Embryonic facial prominence (tissue), 1 donor: ENCODE measurements at regions not wholly inside any gene's neighbourhood (a gene's known extent, or its start where the extent isn't known, plus 50 kb on each side); places are given as distances from the start of the nearest gene placed in this dataset.

ENCODE experiments used
- DNase-seq: peaks from one replicate; pipeline ENCODE4 v3.0.0-alpha.2; 2016; ENCODE audit errors: extremely low spot score

DNA sequence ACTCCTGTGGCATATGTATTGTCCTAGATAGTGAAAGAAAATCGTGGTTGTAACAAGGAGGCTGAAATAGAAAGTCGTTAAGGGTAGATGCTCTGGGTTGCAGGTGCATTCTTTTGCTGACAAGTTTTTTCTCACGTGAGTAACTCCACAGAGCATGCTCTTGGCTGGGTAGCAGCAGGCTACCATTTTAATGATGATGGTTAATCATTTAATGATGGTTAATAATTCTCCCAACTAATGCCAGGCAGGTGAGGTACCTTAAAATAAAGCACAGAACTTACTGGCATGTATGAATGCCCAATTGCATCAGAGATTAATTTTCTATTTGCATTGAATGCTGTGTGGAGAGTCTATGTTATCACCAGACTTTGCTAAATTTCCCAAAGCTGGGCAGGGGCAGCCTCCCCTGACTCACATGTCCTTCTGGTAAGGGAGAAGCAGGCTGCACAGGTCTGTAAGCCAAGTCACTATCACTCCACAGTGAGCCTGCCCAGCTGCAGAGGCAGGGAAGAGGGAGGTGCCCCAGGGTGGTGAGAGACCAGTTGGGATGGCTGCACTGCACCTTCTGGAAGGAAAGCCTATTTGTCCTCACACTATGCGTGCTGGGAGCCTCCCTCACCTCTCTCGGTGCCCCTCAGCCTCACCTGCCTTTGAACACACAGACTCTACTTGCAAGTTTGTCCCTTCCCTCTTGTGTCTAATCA lies 287.0 kb upstream of the IGFBP3 start:
- no peak for DNase-seq

DNA sequence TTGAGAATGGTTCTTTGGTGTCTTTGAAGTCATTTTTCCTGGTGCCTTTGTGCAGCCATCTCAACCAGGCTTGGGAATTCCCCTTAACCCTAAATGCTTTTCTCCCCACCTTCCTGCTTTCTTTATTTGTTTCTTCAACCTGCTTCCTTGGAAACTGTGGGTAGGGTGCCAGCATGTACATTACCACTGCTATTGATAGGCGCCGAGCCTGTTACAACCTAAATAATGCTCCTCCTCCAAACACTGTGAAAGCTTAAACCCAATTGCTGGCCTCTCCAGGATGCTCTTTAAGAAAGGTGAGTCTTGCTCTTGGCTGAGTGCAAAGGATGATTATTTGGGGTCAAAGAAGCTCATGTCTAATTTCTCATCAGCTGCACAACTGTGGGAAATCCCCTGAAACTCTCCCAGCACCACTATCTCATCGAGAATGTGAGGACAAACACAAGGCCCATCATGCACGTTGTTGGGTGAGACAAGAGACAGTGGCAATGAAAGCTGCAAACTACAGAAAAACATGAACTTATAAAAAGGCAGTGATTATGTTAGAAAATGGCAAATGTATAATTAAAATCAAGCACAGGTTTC lies 285.5 kb upstream of the IGFBP3 start:
- no peak for DNase-seq

DNA sequence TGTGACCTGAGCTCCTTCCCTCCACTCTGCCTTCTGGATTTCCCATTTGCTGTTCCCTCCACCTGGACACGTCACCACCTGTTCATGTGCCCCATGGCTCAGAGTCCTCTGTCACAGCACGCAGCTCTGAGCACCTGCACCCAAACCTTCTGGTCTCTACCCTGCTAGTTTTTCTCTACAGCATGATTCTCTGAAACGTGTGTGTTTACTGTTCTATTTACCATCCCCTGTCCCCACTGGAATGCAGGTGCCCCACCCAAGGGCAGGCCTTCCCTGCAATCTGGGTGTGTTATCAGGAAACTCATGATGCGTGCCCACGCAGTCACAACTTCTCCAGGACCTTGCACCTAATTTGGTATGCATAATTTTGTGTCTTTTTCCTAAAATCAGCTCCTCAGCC lies 284.4 kb upstream of the IGFBP3 start:
- no peak for DNase-seq

- DNase-seq = no peak
These were observed 282.9 kb upstream of the IGFBP3 start for GRCh38 chr7:46203926-46204325.

DNA sequence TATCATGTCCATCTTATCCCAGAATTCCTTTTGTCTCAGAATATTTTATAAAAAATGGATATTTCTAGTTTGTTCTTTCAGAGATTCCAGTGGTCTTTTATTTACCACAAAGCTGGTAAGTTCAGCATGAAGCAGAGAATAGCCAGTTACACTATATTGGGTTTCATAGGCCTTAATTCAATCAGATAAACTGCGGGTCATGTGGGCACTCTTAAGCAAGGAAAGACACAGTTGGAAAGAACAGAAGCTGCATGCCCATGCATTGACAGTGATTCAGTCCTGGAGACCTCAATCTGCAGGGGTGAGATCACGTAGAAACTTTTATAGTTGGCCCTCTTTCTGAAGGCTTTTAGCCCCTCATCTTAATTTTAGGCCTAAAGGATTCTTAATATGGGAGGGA lies 281.3 kb upstream of the IGFBP3 start:
- DNase-seq = no peak

DNA sequence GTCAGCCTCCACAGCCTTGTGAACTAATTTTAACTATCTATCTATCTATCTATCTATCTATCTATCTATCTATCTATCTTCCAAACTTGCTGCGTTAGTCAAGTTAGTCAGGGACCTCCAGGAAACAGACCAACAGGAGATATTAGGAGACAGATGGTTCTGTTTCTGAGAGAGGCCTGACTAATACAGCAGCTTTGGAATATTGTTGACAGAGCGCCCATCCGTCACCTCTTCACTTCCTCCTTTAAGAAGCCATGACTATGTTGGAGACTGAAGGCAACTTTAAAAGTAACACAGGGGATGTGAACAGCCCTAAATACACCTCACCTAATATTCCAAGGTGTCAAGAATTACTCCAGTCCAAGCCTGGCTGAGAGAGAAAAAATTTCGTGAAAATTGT lies 280.9 kb upstream of the IGFBP3 start:
- DNase-seq = no peak

- no peak for DNase-seq
These were observed 277.6 kb upstream of the IGFBP3 start for GRCh38 chr7:46198701-46199100.

- DNase-seq = no peak
These were observed 276.9 kb upstream of the IGFBP3 start for GRCh38 chr7:46197785-46198540.

DNA sequence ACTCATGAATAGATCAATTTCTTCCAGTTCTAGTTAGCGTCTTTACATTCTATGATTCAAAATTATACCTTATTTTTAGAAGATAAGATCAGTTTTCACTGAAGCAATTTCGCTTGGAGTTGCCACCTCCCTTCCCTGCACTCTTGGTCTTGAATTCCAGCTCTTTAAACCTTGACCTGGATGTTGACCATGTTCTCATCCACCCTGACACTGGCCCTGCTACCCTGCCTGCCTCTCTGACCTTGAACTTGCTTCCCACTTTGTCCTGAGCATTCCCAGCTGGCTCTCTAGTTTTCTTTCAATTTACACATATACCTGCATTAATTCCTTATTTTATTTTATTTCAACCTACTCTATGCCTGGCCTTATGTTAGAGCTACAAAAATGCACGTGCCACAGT lies 274.9 kb upstream of the IGFBP3 start:
- no peak for DNase-seq

DNA sequence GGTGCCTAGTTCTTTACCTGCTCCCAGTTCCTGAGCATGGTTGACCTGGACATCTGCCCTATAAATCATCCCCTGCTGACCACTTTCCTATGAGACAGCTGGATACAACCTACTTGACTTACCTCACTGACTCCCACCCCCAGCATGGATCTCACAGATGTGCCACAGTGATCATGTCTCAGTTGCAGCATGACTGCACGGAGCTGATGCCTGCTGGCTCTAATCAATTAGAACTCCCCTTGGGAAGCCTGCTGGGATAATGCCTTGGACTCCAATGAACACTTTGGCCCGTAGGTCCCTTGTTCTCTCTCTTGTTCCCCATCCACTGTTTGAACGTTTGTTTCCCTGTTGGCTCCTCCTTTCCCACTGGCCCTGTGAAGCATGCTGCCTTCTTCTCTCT lies 271.2 kb upstream of the IGFBP3 start:
- DNase-seq = no peak

- DNase-seq = no peak
These were observed 270.7 kb upstream of the IGFBP3 start for GRCh38 chr7:46191776-46192175.

- no peak for DNase-seq
These were observed 270.2 kb upstream of the IGFBP3 start for GRCh38 chr7:46191296-46191695.

- no peak for DNase-seq
These were observed 268.3 kb upstream of the IGFBP3 start for GRCh38 chr7:46189255-46189790.

DNA sequence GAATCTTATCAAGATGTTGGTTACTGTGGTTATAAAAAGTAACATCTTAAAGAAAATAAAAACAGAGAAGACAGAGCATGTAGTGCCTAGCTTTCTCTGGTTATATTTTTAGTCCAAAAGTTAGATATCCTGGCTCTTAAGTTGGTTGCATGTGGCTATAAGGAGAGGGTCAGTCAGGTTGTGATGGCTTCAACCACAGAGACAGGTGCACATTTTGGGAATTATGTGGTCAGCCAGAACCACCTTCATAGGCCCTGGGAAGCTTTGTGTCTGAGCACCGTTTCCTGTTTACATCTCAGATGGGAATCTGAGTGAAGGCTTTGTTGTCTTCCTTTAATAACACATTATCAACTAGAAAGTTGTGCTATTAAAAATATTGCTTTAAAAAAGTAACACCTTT lies 265.1 kb upstream of the IGFBP3 start:
- no peak for DNase-seq

- DNase-seq = no peak
These were observed 258.1 kb upstream of the IGFBP3 start for GRCh38 chr7:46179061-46179610.

GRCh38 chr7:46178661-46179060 lies 257.6 kb upstream of the IGFBP3 start:
- no peak for DNase-seq

- DNase-seq = no peak
These were observed 256.7 kb upstream of the IGFBP3 start for GRCh38 chr7:46177821-46178220.

- DNase-seq = no peak
These were observed 254.1 kb upstream of the IGFBP3 start for GRCh38 chr7:46175221-46175620.

- no peak for DNase-seq
These were observed 253.1 kb upstream of the IGFBP3 start for GRCh38 chr7:46174196-46174580.

DNA sequence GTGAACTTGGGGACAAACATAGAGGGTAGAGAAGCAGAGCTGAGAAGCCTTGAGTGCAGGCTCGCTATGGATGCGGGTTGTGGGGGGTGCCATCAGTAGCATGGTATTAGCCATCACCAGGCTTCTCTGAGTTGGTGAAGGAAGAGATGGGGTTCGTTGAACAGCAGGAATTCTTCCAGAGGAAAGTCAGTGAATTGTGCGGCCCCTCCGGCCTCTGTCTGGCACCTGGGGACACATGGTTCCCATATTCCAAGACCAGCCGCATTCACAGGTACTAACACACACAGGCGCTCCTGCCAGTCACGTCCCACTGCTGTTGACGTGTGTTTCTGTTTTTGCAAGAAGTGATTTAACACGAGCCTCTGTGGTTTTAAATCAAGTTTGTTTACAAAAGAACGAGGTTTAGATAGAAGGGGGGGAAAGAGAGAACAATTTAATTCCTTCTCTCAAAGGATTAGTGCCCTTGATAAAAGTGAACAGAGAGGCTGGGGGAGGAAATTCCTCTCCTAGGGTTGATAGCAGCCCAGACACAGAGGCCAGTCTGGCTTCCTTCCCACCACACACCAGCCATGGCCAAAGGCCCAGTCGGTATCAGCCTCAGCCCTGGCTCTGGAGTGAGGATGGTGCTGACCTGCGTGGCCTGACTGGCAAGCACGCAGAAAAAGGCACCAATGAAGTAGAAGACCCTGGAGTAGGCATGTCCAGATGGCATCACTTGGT lies 252.6 kb upstream of the IGFBP3 start:
- DNase-seq = no peak

DNA sequence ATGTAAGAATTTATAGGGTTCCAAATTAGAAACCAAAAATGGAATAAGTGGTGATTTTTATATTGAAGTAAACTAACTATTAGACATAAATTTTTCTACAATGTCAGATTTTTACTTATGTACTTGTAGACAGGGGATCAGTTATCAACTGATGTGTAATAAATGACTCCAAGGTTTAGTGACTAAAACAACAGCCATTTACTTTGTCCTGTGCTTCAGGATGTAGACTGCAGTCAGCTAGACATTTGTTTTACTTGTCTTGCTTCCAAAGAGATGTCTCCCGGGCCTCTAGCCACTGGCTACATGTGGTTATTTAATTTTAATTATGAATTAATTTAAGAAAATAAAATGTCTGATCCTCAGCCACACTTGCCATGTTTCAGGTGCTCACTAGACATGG lies 249.7 kb upstream of the IGFBP3 start:
- DNase-seq = no peak

DNA sequence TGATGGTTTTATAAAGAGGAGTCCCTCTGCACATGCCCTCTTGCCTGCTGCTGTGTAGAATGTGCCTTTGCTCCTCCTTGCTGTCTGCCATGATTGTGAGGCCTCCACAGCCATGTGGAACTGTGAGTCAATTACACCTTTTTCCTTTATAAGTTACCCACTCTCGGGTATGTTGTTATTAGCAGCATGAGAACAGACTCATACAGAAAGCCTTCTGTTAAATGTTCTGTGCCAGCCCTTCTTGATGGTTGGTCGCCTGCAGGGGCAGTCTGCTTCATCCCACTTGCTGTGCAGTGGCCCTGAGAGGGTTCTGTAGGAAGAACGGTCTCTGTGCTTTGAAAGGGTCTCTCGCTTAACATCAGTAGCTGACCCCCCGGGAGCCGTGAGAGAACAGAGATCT lies 248.9 kb upstream of the IGFBP3 start:
- no peak for DNase-seq
